ENCODE measurements at regions not wholly inside any gene's neighbourhood (a gene's known extent, or its start where the extent isn't known, plus 50 kb on each side); places are given as distances from the start of the nearest gene placed in this dataset.
"Not testable (repeated sequence)": the region's sequence is repeated elsewhere in the genome, so short reads cannot be mapped to it uniquely, and the experiment has no call there.

- no peak for DNase-seq (ENCODE audit: low read depth in 2 of 2)
These were observed 58.6 kb upstream of the SHISA6 start for GRCh38 chr17:11182430-11182829.

GRCh38 chr17:11178581-11178980, 62.4 kb upstream of the SHISA6 start:
- DNase-seq (ENCODE audit: low read depth in 2 of 2) = no peak

- no peak for DNase-seq (ENCODE audit: low read depth in 2 of 2)
These were observed 63.7 kb upstream of the SHISA6 start for GRCh38 chr17:11177340-11177739.

- DNase-seq (ENCODE audit: low read depth in 2 of 2) = no peak
These were observed 64.5 kb upstream of the SHISA6 start for GRCh38 chr17:11176549-11176948.

GRCh38 chr17:11170881-11171280, 70.1 kb upstream of the SHISA6 start:
- DNase-seq (ENCODE audit: low read depth in 2 of 2) = no peak

- DNase-seq (ENCODE audit: low read depth in 2 of 2) = no peak
These were observed 89.1 kb upstream of the SHISA6 start for GRCh38 chr17:11151818-11152425.

GRCh38 chr17:11150906-11151511, 90.0 kb upstream of the SHISA6 start:
- DNase-seq (ENCODE audit: low read depth in 2 of 2) = not testable (repeated sequence)

- DNase-seq (ENCODE audit: low read depth in 2 of 2) = peak in 1 of 2 experiments; percentile 14
These were observed 96.4 kb upstream of the SHISA6 start for GRCh38 chr17:11144358-11145233.

- no peak for DNase-seq (ENCODE audit: low read depth in 2 of 2)
These were observed 98.8 kb upstream of the SHISA6 start for GRCh38 chr17:11142231-11142630.

- no peak for DNase-seq (ENCODE audit: low read depth in 2 of 2)
These were observed 100.5 kb upstream of the SHISA6 start for GRCh38 chr17:11140501-11140900.

- DNase-seq (ENCODE audit: low read depth in 2 of 2) = no peak
These were observed 101.0 kb upstream of the SHISA6 start for GRCh38 chr17:11140043-11140442.

GRCh38 chr17:11138023-11138422, 103.0 kb upstream of the SHISA6 start:
- peak in 1 of 2 experiments; percentile 1 for DNase-seq (ENCODE audit: low read depth in 2 of 2)

- no peak for DNase-seq (ENCODE audit: low read depth in 2 of 2)
These were observed 105.2 kb upstream of the SHISA6 start for GRCh38 chr17:11135819-11136218.

GRCh38 chr17:11130367-11130766, 110.6 kb upstream of the SHISA6 start:
- no peak for DNase-seq (ENCODE audit: low read depth in 2 of 2)

GRCh38 chr17:11122908-11123307, 118.1 kb upstream of the SHISA6 start:
- no peak for DNase-seq (ENCODE audit: low read depth in 2 of 2)

- no peak for DNase-seq (ENCODE audit: low read depth in 2 of 2)
These were observed 119.5 kb upstream of the SHISA6 start for GRCh38 chr17:11121341-11121985.

GRCh38 chr17:11109106-11109505, 131.9 kb upstream of the SHISA6 start:
- DNase-seq (ENCODE audit: low read depth in 2 of 2) = no peak

GRCh38 chr17:11105141-11105540, 135.9 kb upstream of the SHISA6 start:
- no peak for DNase-seq (ENCODE audit: low read depth in 2 of 2)

- DNase-seq (ENCODE audit: low read depth in 2 of 2) = no peak
These were observed 143.9 kb upstream of the SHISA6 start for GRCh38 chr17:11097121-11097520.

GRCh38 chr17:11094331-11094730, 146.7 kb upstream of the SHISA6 start:
- DNase-seq (ENCODE audit: low read depth in 2 of 2) = no peak

GRCh38 chr17:11086646-11087340, 154.2 kb upstream of the SHISA6 start:
- no peak for DNase-seq (ENCODE audit: low read depth in 2 of 2)

- no peak for DNase-seq (ENCODE audit: low read depth in 2 of 2)
These were observed 158.5 kb upstream of the SHISA6 start for GRCh38 chr17:11082559-11082958.
